ENCODE measurements at regions not wholly inside any gene's neighbourhood (a gene's known extent, or its start where the extent isn't known, plus 50 kb on each side); places are given as distances from the start of the nearest gene placed in this dataset.

GRCh38 chr16:81172769-81173658, 65.5 kb upstream of the BCO1 start:
- CTCF ChIA-PET = no interaction called here
- DNase-seq = no peak
- POLR2A ChIA-PET = interaction anchor here (0.5 kb wide), 1 partner anchor 257 kb away, joined by 5 read pairs; no protein-coding TSS in a partner anchor
- no peaks in the 10 kb centered on the region for H3K9me3 ChIP-seq (ENCODE audit: control extremely low read depth in 1 of 5, control insufficient read depth in 4 of 5, insufficient read depth in 2 of 5, low read depth in 1 of 5, low read length in 4 of 5)
- H3K4me1 ChIP-seq (ENCODE audit: control extremely low read depth in 1 of 4, control insufficient read depth in 4 of 4, insufficient read depth in 4 of 4, low read length in 3 of 4) = no peaks in the 10 kb centered on the region
- H3K27me3 ChIP-seq (replicated peaks in 2 of 5; ENCODE audit: control insufficient read depth in 4 of 5, insufficient read depth in 5 of 5, low read length in 4 of 5) = peaks cover 0 to 6% (median 2%) of the 10 kb centered on the region in 5 experiments
- H3K4me3 ChIP-seq (ENCODE audit: control insufficient read depth in 1 of 7, extremely low read depth in 1 of 7, insufficient read depth in 4 of 7, low read depth in 2 of 7, low read length in 6 of 7) = no peak overlapping the region
- no peaks in the 10 kb centered on the region for H3K36me3 ChIP-seq (ENCODE audit: control insufficient read depth in 4 of 4, insufficient read depth in 4 of 4, low read length in 3 of 4)
- 87% methylated on average over 10 of the region's 13 CpGs for WGBS (ENCODE audit: insufficient coverage)
- H3K27ac ChIP-seq (ENCODE audit: insufficient read depth in 1 of 2, low read depth in 1 of 2, low read length in 2 of 2, poor library complexity in 1 of 2, severe bottlenecking in 2 of 2) = no peak overlapping the region

DNA sequence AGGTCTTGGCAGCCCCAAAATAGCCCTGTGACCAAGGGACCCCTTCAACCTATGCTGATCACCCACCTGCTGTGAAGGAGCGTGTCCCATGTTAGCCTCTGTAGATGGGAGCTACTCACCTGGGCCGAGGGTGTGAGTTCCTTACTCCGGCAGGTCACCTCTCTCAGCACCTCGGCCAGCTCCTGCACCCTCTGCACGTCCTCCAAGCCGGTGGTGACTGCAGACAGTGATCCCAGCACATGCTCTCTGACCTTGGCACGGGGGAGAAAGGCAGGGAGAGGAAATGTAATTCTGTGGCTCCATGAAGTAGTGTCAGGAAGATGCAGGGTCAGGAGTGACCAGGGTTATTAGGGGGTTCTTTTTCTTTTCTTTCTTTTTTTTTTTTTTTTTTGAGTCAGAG, 67.7 kb upstream of the BCO1 start:
- no peak for DNase-seq
- CTCF ChIA-PET = no interaction called here
- H3K4me3 ChIP-seq (ENCODE audit: control insufficient read depth in 1 of 7, extremely low read depth in 1 of 7, insufficient read depth in 4 of 7, low read depth in 2 of 7, low read length in 6 of 7) = no peak overlapping the region

DNA sequence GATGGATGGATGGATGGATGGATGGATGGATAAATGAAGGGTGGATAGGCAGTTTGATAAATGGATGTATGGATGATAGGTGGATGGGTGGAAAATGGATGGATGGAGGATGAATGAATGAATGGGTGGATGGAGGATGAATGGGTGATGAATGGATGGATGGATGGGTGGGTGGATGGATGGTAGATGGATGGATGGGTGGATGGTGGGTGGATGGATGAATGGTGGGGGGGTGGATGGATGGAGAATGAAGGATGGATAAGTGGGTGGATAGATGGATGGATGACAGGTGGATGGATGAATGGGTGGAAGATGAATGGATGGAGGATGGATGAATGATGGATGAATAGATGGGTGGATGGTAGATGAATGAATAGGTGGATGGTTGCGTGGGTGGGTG, 70.1 kb upstream of the BCO1 start:
- H3K27me3 ChIP-seq (replicated peaks in 2 of 5; ENCODE audit: control insufficient read depth in 4 of 5, insufficient read depth in 5 of 5, low read length in 4 of 5) = peaks cover 0 to 4% (median 1%) of the 10 kb centered on the region in 5 experiments
- no peak for DNase-seq
- 100% methylated on average over 1 of the region's 1 CpG for WGBS (ENCODE audit: insufficient coverage)
- no peak overlapping the region for H3K27ac ChIP-seq (ENCODE audit: insufficient read depth in 1 of 2, low read depth in 1 of 2, low read length in 2 of 2, poor library complexity in 1 of 2, severe bottlenecking in 2 of 2)
- H3K9me3 ChIP-seq (ENCODE audit: control extremely low read depth in 1 of 5, control insufficient read depth in 4 of 5, insufficient read depth in 2 of 5, low read depth in 1 of 5, low read length in 4 of 5) = no peaks in the 10 kb centered on the region
- CTCF ChIA-PET = no interaction called here
- no peak overlapping the region for H3K4me3 ChIP-seq (ENCODE audit: control insufficient read depth in 1 of 7, extremely low read depth in 1 of 7, insufficient read depth in 4 of 7, low read depth in 2 of 7, low read length in 6 of 7)
- no peaks in the 10 kb centered on the region for H3K4me1 ChIP-seq (ENCODE audit: control extremely low read depth in 1 of 4, control insufficient read depth in 4 of 4, insufficient read depth in 4 of 4, low read length in 3 of 4)
- POLR2A ChIA-PET = no interaction called here
- no peaks in the 10 kb centered on the region for H3K36me3 ChIP-seq (ENCODE audit: control insufficient read depth in 4 of 4, insufficient read depth in 4 of 4, low read length in 3 of 4)

More for the DNA sequence above, 67.7 kb upstream of the BCO1 start:
- Histone ChIP-seq H3K27ac (ENCODE audit: insufficient read depth in 1 of 2, low read depth in 1 of 2, low read length in 2 of 2, poor library complexity in 1 of 2, severe bottlenecking in 2 of 2) (no peak overlapping the region), H3K27me3 (replicated peaks in 2 of 5; ENCODE audit: control insufficient read depth in 4 of 5, insufficient read depth in 5 of 5, low read length in 4 of 5) (peaks cover 0 to 4% (median 2%) of the 10 kb centered on the region in 5 experiments), H3K9me3 (ENCODE audit: control extremely low read depth in 1 of 5, control insufficient read depth in 4 of 5, insufficient read depth in 2 of 5, low read depth in 1 of 5, low read length in 4 of 5) (no peaks in the 10 kb centered on the region), H3K36me3 (ENCODE audit: control insufficient read depth in 4 of 4, insufficient read depth in 4 of 4, low read length in 3 of 4) (no peaks in the 10 kb centered on the region), H3K4me1 (ENCODE audit: control extremely low read depth in 1 of 4, control insufficient read depth in 4 of 4, insufficient read depth in 4 of 4, low read length in 3 of 4) (no peaks in the 10 kb centered on the region)
- POLR2A ChIA-PET = no interaction called here
- WGBS (ENCODE audit: insufficient coverage) = 49% methylated on average over 5 of the region's 7 CpGs

DNA sequence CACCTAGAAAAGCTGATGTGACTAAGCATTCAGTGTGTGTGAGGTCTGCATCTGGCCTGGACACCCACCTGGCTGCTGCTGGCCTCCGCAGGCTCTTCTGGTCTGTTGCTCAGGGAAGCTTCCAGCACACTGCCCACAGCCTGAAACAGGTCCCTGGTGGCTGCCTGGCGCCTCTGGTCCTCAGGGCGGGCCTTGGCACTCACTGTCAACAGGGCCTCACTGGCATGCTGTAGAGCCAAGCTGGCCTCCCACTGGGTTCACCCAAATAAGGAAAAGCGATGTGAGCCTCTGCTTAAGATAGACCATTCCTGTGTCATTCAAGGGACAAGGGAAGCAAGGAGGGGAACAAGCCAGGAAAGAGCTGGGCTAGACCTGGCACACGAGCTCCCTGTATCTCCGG, 70.6 kb upstream of the BCO1 start:
- Histone ChIP-seq H3K27ac (ENCODE audit: insufficient read depth in 1 of 2, low read depth in 1 of 2, low read length in 2 of 2, poor library complexity in 1 of 2, severe bottlenecking in 2 of 2) (no peak overlapping the region), H3K4me3 (ENCODE audit: control insufficient read depth in 1 of 7, extremely low read depth in 1 of 7, insufficient read depth in 4 of 7, low read depth in 2 of 7, low read length in 6 of 7) (no peak overlapping the region), H3K9me3 (ENCODE audit: control extremely low read depth in 1 of 5, control insufficient read depth in 4 of 5, insufficient read depth in 2 of 5, low read depth in 1 of 5, low read length in 4 of 5) (no peaks in the 10 kb centered on the region), H3K36me3 (ENCODE audit: control insufficient read depth in 4 of 4, insufficient read depth in 4 of 4, low read length in 3 of 4) (no peaks in the 10 kb centered on the region), H3K4me1 (ENCODE audit: control extremely low read depth in 1 of 4, control insufficient read depth in 4 of 4, insufficient read depth in 4 of 4, low read length in 3 of 4) (no peaks in the 10 kb centered on the region), H3K27me3 (replicated peaks in 2 of 5; ENCODE audit: control insufficient read depth in 4 of 5, insufficient read depth in 5 of 5, low read length in 4 of 5) (peaks cover 0 to 4% (median 1%) of the 10 kb centered on the region in 5 experiments)
- WGBS (ENCODE audit: insufficient coverage) = 83% methylated on average over 5 of the region's 6 CpGs
- no peak for DNase-seq
- ChIA-PET CTCF (no interaction called here), POLR2A (no interaction called here)

- 88% methylated on average over 12 of the region's 16 CpGs for WGBS (ENCODE audit: insufficient coverage)
- H3K36me3 ChIP-seq (ENCODE audit: control insufficient read depth in 4 of 4, insufficient read depth in 4 of 4, low read length in 3 of 4) = no peaks in the 10 kb centered on the region
- H3K4me3 ChIP-seq (ENCODE audit: control insufficient read depth in 1 of 7, extremely low read depth in 1 of 7, insufficient read depth in 4 of 7, low read depth in 2 of 7, low read length in 6 of 7) = no peak overlapping the region
- H3K9me3 ChIP-seq (ENCODE audit: control extremely low read depth in 1 of 5, control insufficient read depth in 4 of 5, insufficient read depth in 2 of 5, low read depth in 1 of 5, low read length in 4 of 5) = no peaks in the 10 kb centered on the region
- H3K27ac ChIP-seq (ENCODE audit: insufficient read depth in 1 of 2, low read depth in 1 of 2, low read length in 2 of 2, poor library complexity in 1 of 2, severe bottlenecking in 2 of 2) = no peak overlapping the region
- no peak for DNase-seq
- H3K27me3 ChIP-seq (replicated peaks in 2 of 5; ENCODE audit: control insufficient read depth in 4 of 5, insufficient read depth in 5 of 5, low read length in 4 of 5) = peaks cover 0 to 4% (median 1%) of the 10 kb centered on the region in 5 experiments
- CTCF ChIA-PET = no interaction called here
- POLR2A ChIA-PET = no interaction called here
- no peaks in the 10 kb centered on the region for H3K4me1 ChIP-seq (ENCODE audit: control extremely low read depth in 1 of 4, control insufficient read depth in 4 of 4, insufficient read depth in 4 of 4, low read length in 3 of 4)
These were observed 70.5 kb upstream of the GCSH start for GRCh38 chr16:81166417-81167300.

GRCh38 chr16:81165411-81166097, 69.4 kb upstream of the GCSH start:
- POLR2A ChIA-PET = no interaction called here

More at GRCh38 chr16:81165411-81166097, 69.4 kb upstream of the GCSH start:
- Histone ChIP-seq H3K9me3 (ENCODE audit: control extremely low read depth in 1 of 5, control insufficient read depth in 4 of 5, insufficient read depth in 2 of 5, low read depth in 1 of 5, low read length in 4 of 5) (no peaks in the 10 kb centered on the region), H3K36me3 (ENCODE audit: control insufficient read depth in 4 of 4, insufficient read depth in 4 of 4, low read length in 3 of 4) (no peaks in the 10 kb centered on the region), H3K27me3 (replicated peaks in 2 of 5; ENCODE audit: control insufficient read depth in 4 of 5, insufficient read depth in 5 of 5, low read length in 4 of 5) (peaks cover 0 to 4% (median 0%) of the 10 kb centered on the region in 5 experiments), H3K4me3 (ENCODE audit: control insufficient read depth in 1 of 7, extremely low read depth in 1 of 7, insufficient read depth in 4 of 7, low read depth in 2 of 7, low read length in 6 of 7) (no peak overlapping the region), H3K4me1 (ENCODE audit: control extremely low read depth in 1 of 4, control insufficient read depth in 4 of 4, insufficient read depth in 4 of 4, low read length in 3 of 4) (no peaks in the 10 kb centered on the region), H3K27ac (ENCODE audit: insufficient read depth in 1 of 2, low read depth in 1 of 2, low read length in 2 of 2, poor library complexity in 1 of 2, severe bottlenecking in 2 of 2) (no peak overlapping the region)
- CTCF ChIA-PET = no interaction called here
- 94% methylated on average over 10 of the region's 12 CpGs for WGBS (ENCODE audit: insufficient coverage)
- DNase-seq = no peak

All from common myeloid progenitor, CD34-positive (primary cell).